Breast epithelium (tissue), 3 donors: ENCODE measurements at regions not wholly inside any gene's neighbourhood (a gene's known extent, or its start where the extent isn't known, plus 50 kb on each side); places are given as distances from the start of the nearest gene placed in this dataset.

ENCODE experiments used
- POLR2AphosphoS5 ChIP-seq, 3 donors: sonication (generic); formaldehyde crosslinking; IDR thresholded peaks; one replicate each; pipeline ENCODE4 v1.6.1; 2017; ENCODE audit warnings: antibody characterized with exemption in 3 of 3
- TF ChIP-seq, protein P1 (sequence below), 3 donors: fragments of 450-650 bp; IDR thresholded peaks; one replicate each; pipeline ENCODE4 v1.5.1; 2016 to 2017; ENCODE audit warnings: antibody characterized with exemption in 3 of 3, mild to moderate bottlenecking in 3 of 3, moderate library complexity in 3 of 3

DNA sequence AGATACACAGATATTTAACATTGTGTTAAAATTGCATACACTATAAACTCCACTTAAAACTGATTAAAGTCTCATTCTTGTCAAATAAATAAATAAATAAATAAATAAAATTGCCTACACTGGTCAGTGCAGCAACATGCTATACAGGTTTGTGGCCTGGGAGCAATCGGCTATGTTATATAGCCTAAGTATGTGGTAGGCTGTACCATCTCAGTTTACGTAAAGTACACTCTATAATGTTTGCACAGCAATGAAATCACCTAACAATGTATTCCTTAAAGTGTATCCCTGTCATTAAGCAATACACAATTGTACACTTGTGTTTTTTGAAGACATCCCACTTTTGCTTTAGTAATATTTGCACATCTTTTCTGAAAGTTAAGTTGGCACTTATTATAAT is 337.7 kb upstream of the SETBP1 start:
- TF ChIP-seq, protein P1, sequence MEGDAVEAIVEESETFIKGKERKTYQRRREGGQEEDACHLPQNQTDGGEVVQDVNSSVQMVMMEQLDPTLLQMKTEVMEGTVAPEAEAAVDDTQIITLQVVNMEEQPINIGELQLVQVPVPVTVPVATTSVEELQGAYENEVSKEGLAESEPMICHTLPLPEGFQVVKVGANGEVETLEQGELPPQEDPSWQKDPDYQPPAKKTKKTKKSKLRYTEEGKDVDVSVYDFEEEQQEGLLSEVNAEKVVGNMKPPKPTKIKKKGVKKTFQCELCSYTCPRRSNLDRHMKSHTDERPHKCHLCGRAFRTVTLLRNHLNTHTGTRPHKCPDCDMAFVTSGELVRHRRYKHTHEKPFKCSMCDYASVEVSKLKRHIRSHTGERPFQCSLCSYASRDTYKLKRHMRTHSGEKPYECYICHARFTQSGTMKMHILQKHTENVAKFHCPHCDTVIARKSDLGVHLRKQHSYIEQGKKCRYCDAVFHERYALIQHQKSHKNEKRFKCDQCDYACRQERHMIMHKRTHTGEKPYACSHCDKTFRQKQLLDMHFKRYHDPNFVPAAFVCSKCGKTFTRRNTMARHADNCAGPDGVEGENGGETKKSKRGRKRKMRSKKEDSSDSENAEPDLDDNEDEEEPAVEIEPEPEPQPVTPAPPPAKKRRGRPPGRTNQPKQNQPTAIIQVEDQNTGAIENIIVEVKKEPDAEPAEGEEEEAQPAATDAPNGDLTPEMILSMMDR (IDR thresholded peaks at IDR 0.05), result no peak
- no peak for TF ChIP-seq POLR2AphosphoS5 (IDR thresholded peaks at IDR 0.05)
